WTC11 (cell line): ENCODE measurements at regions not wholly inside any gene's neighbourhood (a gene's known extent, or its start where the extent isn't known, plus 50 kb on each side); places are given as distances from the start of the nearest gene placed in this dataset.

Experiments used
- ATAC-seq: fragments of 200-7000 bp; cut with Tn5 transposase; 2 replicates; pipeline ENCODE4 v1.10.0; 2021; ENCODE audit warnings: mild to moderate bottlenecking, moderate library complexity
- CTCF ChIA-PET: fragments of 300-600 bp; sonication (Branson Sonifier 250); formaldehyde crosslinking; loops from one replicate; lab custom pipeline; 2021; ENCODE audit warnings: antibody characterized with exemption; lab: Charles Lee
- POLR2A ChIA-PET: fragments of 350-600 bp; sonication (Branson Sonifier 250); formaldehyde crosslinking; loops from one replicate; lab custom pipeline; 2021; ENCODE audit warnings: antibody characterized with exemption; lab: Charles Lee
- DNase-seq: peaks from one replicate; pipeline ENCODE4 v3.0.0; 2021; ENCODE audit warnings: low spot score
- H3K27ac Mint-ChIP-seq: 2 replicates; pipeline ENCODE4 v1.8.0; 2021; ENCODE audit warnings: mixed read lengths
- H3K27me3 Mint-ChIP-seq: 2 replicates; pipeline ENCODE4 v1.8.0; 2021; ENCODE audit warnings: low read depth, mild to moderate bottlenecking, moderate library complexity, mixed read lengths
- H3K36me3 Mint-ChIP-seq: 2 replicates; pipeline ENCODE4 v1.8.0; 2021; ENCODE audit warnings: mixed read lengths
- H3K4me1 Mint-ChIP-seq: 2 replicates; pipeline ENCODE4 v1.8.0; 2022; ENCODE audit warnings: mixed read lengths
- H3K4me3 Mint-ChIP-seq: 2 replicates; pipeline ENCODE4 v1.8.0; 2021; ENCODE audit warnings: mild to moderate bottlenecking, moderate library complexity, mixed read lengths
- H3K9me3 Mint-ChIP-seq: 2 replicates; pipeline ENCODE4 v1.8.0; 2021; ENCODE audit warnings: mixed read lengths
- ATF1 ChIP-seq: sonication (generic); formaldehyde crosslinking; IDR thresholded peaks from 2 replicates; pipeline ENCODE4 v1.8.1; 2023; ENCODE audit warnings: mild to moderate bottlenecking, moderate library complexity, missing genetic modification reagents
- ATF6 ChIP-seq: sonication (generic); formaldehyde crosslinking; IDR thresholded peaks from 2 replicates; pipeline ENCODE4 v1.8.1; 2023; ENCODE audit warnings: mild to moderate bottlenecking, missing genetic modification reagents
- CREM ChIP-seq: sonication (generic); formaldehyde crosslinking; IDR thresholded peaks from 2 replicates; pipeline ENCODE4 v1.8.1; 2022; ENCODE audit warnings: mild to moderate bottlenecking, missing genetic modification reagents, moderate library complexity
- EMX1 ChIP-seq: fragments of 250-450 bp; sonication (Bioruptor Pico); IDR thresholded peaks from 2 replicates; pipeline ENCODE4 v1.8.0; 2021; ENCODE audit warnings: mild to moderate bottlenecking
- HMGXB4 ChIP-seq: sonication (generic); formaldehyde crosslinking; IDR thresholded peaks from 2 replicates; pipeline ENCODE4 v1.8.1; 2023; ENCODE audit warnings: mild to moderate bottlenecking, moderate library complexity, missing genetic modification reagents
- IRF2 ChIP-seq: sonication (generic); formaldehyde crosslinking; IDR thresholded peaks from 2 replicates; pipeline ENCODE4 v1.8.0; 2022; ENCODE audit warnings: low read depth, missing genetic modification reagents, borderline replicate concordance
- NFE2L1 ChIP-seq: sonication (generic); formaldehyde crosslinking; IDR thresholded peaks from 2 replicates; pipeline ENCODE4 v1.8.1; 2023; ENCODE audit warnings: missing genetic modification reagents
- RELA ChIP-seq: sonication (generic); formaldehyde crosslinking; IDR thresholded peaks from 2 replicates; pipeline ENCODE4 v1.8.1; 2022; ENCODE audit warnings: missing genetic modification reagents, mild to moderate bottlenecking, borderline replicate concordance
- RORB ChIP-seq: fragments of 250-450 bp; sonication (Bioruptor Pico); IDR thresholded peaks from 2 replicates; pipeline ENCODE4 v1.9.0; 2021; ENCODE audit warnings: mild to moderate bottlenecking
- TCF7 ChIP-seq: sonication (generic); formaldehyde crosslinking; IDR thresholded peaks from 2 replicates; pipeline ENCODE4 v1.8.0; 2022; ENCODE audit warnings: mild to moderate bottlenecking, low read depth, missing genetic modification reagents, moderate library complexity
- TP53 ChIP-seq: sonication (generic); formaldehyde crosslinking; IDR thresholded peaks from 2 replicates; pipeline ENCODE4 v1.8.1; 2023; ENCODE audit warnings: mild to moderate bottlenecking, missing genetic modification reagents
- ZBTB21 ChIP-seq: sonication (generic); formaldehyde crosslinking; IDR thresholded peaks from 2 replicates; pipeline ENCODE4 v1.8.1; 2023; ENCODE audit warnings: mild to moderate bottlenecking, missing genetic modification reagents, borderline replicate concordance
- ZNF121 ChIP-seq: sonication (generic); formaldehyde crosslinking; IDR thresholded peaks from 2 replicates; pipeline ENCODE4 v1.8.0; 2023; ENCODE audit warnings: missing genetic modification reagents
- ZNF317 ChIP-seq: sonication (generic); formaldehyde crosslinking; IDR thresholded peaks from 2 replicates; pipeline ENCODE4 v1.8.1; 2023; ENCODE audit warnings: low read depth, mild to moderate bottlenecking, moderate library complexity, missing genetic modification reagents, borderline replicate concordance
- TF ChIP-seq, protein P1 (sequence below): fragments of 250-450 bp; sonication (Bioruptor Pico); IDR thresholded peaks from 2 replicates; pipeline ENCODE4 v1.9.0; 2021; ENCODE audit warnings: moderate library complexity, mild to moderate bottlenecking, inconsistent platforms, borderline replicate concordance
- TF ChIP-seq, protein P2 (sequence below): sonication (generic); formaldehyde crosslinking; IDR thresholded peaks from 2 replicates; pipeline ENCODE4 v1.8.0; 2023; ENCODE audit warnings: mild to moderate bottlenecking, missing genetic modification reagents
- TF ChIP-seq, protein P3 (sequence below): sonication (generic); formaldehyde crosslinking; IDR thresholded peaks from 2 replicates; pipeline ENCODE4 v1.8.0; 2022; ENCODE audit warnings: mild to moderate bottlenecking, missing genetic modification reagents

DNA sequence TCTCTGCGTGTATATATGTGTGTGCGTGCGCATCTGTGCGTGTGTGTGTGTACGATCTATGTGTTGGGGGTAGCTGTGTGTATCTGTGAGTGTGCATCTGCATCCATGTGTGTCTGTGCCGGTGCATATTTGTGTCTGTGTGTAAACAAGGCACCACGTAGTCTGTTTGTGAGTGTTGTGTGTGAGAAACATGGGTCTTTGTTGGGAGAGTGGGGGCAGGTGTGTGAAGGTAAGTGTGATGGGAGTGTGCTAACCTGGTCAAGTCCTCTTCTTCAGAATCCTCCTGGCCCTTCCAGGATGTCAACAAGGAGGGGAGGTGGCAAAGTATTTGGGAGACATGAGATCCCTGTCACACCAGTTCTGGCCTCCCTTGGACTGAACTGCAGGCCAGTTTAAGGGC is 87.2 kb downstream of the HIF1AN start:
- H3K27me3 Mint-ChIP-seq, result peaks cover 4% of the 10 kb centered on the region; the same call in 1 of the 2 replicates
- H3K4me1 Mint-ChIP-seq, result peaks cover 29% of the 10 kb centered on the region
- H3K9me3 Mint-ChIP-seq, result no peaks in the 10 kb centered on the region
- DNase-seq (no peak), ATAC-seq (no peak)
- ChIA-PET POLR2A (no interaction called here), CTCF (interaction anchor here (3.7 kb wide), 1 partner anchor 53 kb away, joined by 24 read pairs; no protein-coding TSS in a partner anchor)
- no peak for TF ChIP-seq ZBTB21 (CRISPR knock-in tag)
- TF ChIP-seq EMX1 (CRISPR knock-in tag), result no peak
- TF ChIP-seq NFE2L1 (CRISPR knock-in tag), result no peak
- no peak for TF ChIP-seq ZNF121 (CRISPR knock-in tag)
- TF ChIP-seq, protein P1, sequence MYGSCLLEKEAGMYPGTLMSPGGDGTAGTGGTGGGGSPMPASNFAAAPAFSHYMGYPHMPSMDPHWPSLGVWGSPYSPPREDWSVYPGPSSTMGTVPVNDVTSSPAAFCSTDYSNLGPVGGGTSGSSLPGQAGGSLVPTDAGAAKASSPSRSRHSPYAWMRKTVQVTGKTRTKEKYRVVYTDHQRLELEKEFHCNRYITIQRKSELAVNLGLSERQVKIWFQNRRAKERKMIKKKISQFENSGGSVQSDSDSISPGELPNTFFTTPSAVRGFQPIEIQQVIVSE (CRISPR knock-in tag), result no peak
- TF ChIP-seq CREM (CRISPR knock-in tag), result no peak
- H3K27ac Mint-ChIP-seq, result no peak overlapping the region
- no peaks in the 10 kb centered on the region for H3K36me3 Mint-ChIP-seq
- no peak overlapping the region for H3K4me3 Mint-ChIP-seq

GRCh38 chr10:100623521-100624230 is 87.9 kb downstream of the HIF1AN start:
- no peak for ATAC-seq
- no peak overlapping the region for H3K4me3 Mint-ChIP-seq
- TF ChIP-seq IRF2 (CRISPR knock-in tag) (no peak), TP53 (CRISPR knock-in tag) (no peak), RORB (no peak), HMGXB4 (CRISPR knock-in tag) (no peak), RELA (CRISPR knock-in tag) (no peak), ATF6 (CRISPR knock-in tag) (no peak), CREM (CRISPR knock-in tag) (no peak), ZNF317 (CRISPR knock-in tag) (no peak), TCF7 (CRISPR knock-in tag) (no peak), ATF1 (CRISPR knock-in tag) (no peak)
- TF ChIP-seq, protein P2, sequence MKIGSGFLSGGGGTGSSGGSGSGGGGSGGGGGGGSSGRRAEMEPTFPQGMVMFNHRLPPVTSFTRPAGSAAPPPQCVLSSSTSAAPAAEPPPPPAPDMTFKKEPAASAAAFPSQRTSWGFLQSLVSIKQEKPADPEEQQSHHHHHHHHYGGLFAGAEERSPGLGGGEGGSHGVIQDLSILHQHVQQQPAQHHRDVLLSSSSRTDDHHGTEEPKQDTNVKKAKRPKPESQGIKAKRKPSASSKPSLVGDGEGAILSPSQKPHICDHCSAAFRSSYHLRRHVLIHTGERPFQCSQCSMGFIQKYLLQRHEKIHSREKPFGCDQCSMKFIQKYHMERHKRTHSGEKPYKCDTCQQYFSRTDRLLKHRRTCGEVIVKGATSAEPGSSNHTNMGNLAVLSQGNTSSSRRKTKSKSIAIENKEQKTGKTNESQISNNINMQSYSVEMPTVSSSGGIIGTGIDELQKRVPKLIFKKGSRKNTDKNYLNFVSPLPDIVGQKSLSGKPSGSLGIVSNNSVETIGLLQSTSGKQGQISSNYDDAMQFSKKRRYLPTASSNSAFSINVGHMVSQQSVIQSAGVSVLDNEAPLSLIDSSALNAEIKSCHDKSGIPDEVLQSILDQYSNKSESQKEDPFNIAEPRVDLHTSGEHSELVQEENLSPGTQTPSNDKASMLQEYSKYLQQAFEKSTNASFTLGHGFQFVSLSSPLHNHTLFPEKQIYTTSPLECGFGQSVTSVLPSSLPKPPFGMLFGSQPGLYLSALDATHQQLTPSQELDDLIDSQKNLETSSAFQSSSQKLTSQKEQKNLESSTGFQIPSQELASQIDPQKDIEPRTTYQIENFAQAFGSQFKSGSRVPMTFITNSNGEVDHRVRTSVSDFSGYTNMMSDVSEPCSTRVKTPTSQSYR (CRISPR knock-in tag), result no peak
- TF ChIP-seq, protein P3, sequence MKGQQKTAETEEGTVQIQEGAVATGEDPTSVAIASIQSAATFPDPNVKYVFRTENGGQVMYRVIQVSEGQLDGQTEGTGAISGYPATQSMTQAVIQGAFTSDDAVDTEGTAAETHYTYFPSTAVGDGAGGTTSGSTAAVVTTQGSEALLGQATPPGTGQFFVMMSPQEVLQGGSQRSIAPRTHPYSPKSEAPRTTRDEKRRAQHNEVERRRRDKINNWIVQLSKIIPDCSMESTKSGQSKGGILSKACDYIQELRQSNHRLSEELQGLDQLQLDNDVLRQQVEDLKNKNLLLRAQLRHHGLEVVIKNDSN, result no peak
- H3K4me1 Mint-ChIP-seq, result peaks cover 35% of the 10 kb centered on the region
- ChIA-PET POLR2A (interaction anchor here (1.0 kb wide), 1 partner anchor 54 kb away, joined by 3 read pairs; no protein-coding TSS in a partner anchor), CTCF (interaction anchor here (0.9 to 3.7 kb wide), 5 partner anchors 10 to 122 kb away, joined by 3 to 37 read pairs (median 5); partner anchors contain the start of gene PAX2)
- no peaks in the 10 kb centered on the region for H3K9me3 Mint-ChIP-seq
- H3K36me3 Mint-ChIP-seq, result no peaks in the 10 kb centered on the region
- no peak overlapping the region for H3K27ac Mint-ChIP-seq
- DNase-seq, result no peak
- H3K27me3 Mint-ChIP-seq, result peaks cover 4% of the 10 kb centered on the region; the same call in 1 of the 2 replicates
